Neural cell (in vitro differentiated cells): ENCODE measurements at regions not wholly inside any gene's neighbourhood (a gene's known extent, or its start where the extent isn't known, plus 50 kb on each side); places are given as distances from the start of the nearest gene placed in this dataset.

ENCODE experiments used
- H2AFZ ChIP-seq: fragments of 200-600, 300-800 bp; sonication (generic), shearing (Covaris generic); 2 replicates; pipeline ENCODE4 v1.6.0; 2014; ENCODE audit warnings: low read depth, mild to moderate bottlenecking, antibody characterized with exemption, low read length, moderate library complexity
- H3F3A ChIP-seq: fragments of 200-600 bp; shearing (Covaris generic); 2 replicates; pipeline ENCODE4 v1.6.1; 2016; ENCODE audit warnings: mild to moderate bottlenecking, moderate library complexity, mixed read lengths, antibody characterized with exemption, low read length; ENCODE audit not compliant: insufficient read depth, poor library complexity, severe bottlenecking
- H3K27ac ChIP-seq: fragments of 200-600, 300-800 bp; sonication (generic), shearing (Covaris generic); 2 replicates; pipeline ENCODE4 v1.5.1; 2014; ENCODE audit warnings: mild to moderate bottlenecking, low read length, moderate library complexity
- H3K27me3 ChIP-seq: fragments of 300-800, 200-600 bp; sonication (generic), shearing (Covaris generic); 2 replicates; pipeline ENCODE4 v1.6.0; 2014; ENCODE audit warnings: mild to moderate bottlenecking, low read depth, low read length, moderate library complexity; ENCODE audit not compliant: insufficient read depth
- H3K36me3 ChIP-seq: fragments of 300-800, 200-600 bp; sonication (generic), shearing (Covaris generic); 2 replicates; pipeline ENCODE4 v1.5.1; 2014; ENCODE audit warnings: mild to moderate bottlenecking, antibody characterized with exemption, low read length, moderate library complexity; ENCODE audit not compliant: insufficient read depth
- H3K4me2 ChIP-seq: fragments of 300-800, 200-600 bp; sonication (generic), shearing (Covaris generic); 2 replicates; pipeline ENCODE4 v1.6.0; 2014; ENCODE audit warnings: mild to moderate bottlenecking, low read length
- H3K4me3 ChIP-seq: fragments of 300-800, 200-600 bp; sonication (generic), shearing (Covaris generic); 2 replicates; pipeline ENCODE4 v1.5.1; 2014; ENCODE audit warnings: mild to moderate bottlenecking, low read length, moderate library complexity
- H3K79me2 ChIP-seq: fragments of 200-600 bp; shearing (Covaris generic); replicated peaks from 2 replicates; pipeline ENCODE4 v1.6.0; 2014; ENCODE audit warnings: mild to moderate bottlenecking, low read length, moderate library complexity; ENCODE audit not compliant: insufficient read depth
- H3K9ac ChIP-seq: fragments of 300-800, 200-600 bp; sonication (generic), shearing (Covaris generic); 2 replicates; pipeline ENCODE4 v1.6.1; 2016; ENCODE audit warnings: mild to moderate bottlenecking, low read length, mixed read lengths
- H3K9me2 ChIP-seq: fragments of 200-600 bp; shearing (Covaris generic); 2 replicates; pipeline ENCODE4 v1.6.1; 2016; ENCODE audit warnings: mild to moderate bottlenecking, low read length, mixed read lengths; ENCODE audit not compliant: insufficient read depth
- H3K9me3 ChIP-seq: fragments of 200-600, 300-800 bp; sonication (generic), shearing (Covaris generic); 2 replicates; pipeline ENCODE4 v1.6.1; 2016; ENCODE audit warnings: mild to moderate bottlenecking, mixed run types, low read length, moderate library complexity, mixed read lengths
- H4K20me1 ChIP-seq: fragments of 200-600 bp; shearing (Covaris generic); 2 replicates; pipeline ENCODE4 v1.6.1; 2016; ENCODE audit warnings: mild to moderate bottlenecking, mixed run types; ENCODE audit not compliant: insufficient read depth
- EP300 ChIP-seq: fragments of 450-650 bp; conservative IDR thresholded peaks from 2 replicates; pipeline ENCODE4 v1.6.1; 2014; ENCODE audit warnings: antibody characterized with exemption, mild to moderate bottlenecking, moderate library complexity; ENCODE audit not compliant: poor library complexity, severe bottlenecking
- EZH2 ChIP-seq: fragments of 200-600, 300-800 bp; shearing (Covaris generic), sonication (generic); IDR thresholded peaks from 2 replicates; pipeline ENCODE4 v1.6.1; 2014; ENCODE audit warnings: antibody characterized with exemption, low read length, borderline replicate concordance, mild to moderate bottlenecking; ENCODE audit not compliant: insufficient read depth, poor library complexity, severe bottlenecking
- MXI1 ChIP-seq: fragments of 450-650 bp; conservative IDR thresholded peaks from 2 replicates; pipeline ENCODE4 v1.6.1; 2014; ENCODE audit warnings: antibody characterized with exemption, mild to moderate bottlenecking; ENCODE audit not compliant: poor library complexity, severe bottlenecking
- POLR2AphosphoS5 ChIP-seq: IDR thresholded peaks from 2 replicates; pipeline ENCODE4 v1.6.1; 2012
- RAD21 ChIP-seq: fragments of 450-650 bp; conservative IDR thresholded peaks from 2 replicates; pipeline ENCODE4 v1.6.1; 2014; ENCODE audit warnings: antibody characterized with exemption, mild to moderate bottlenecking, moderate library complexity
- SMC3 ChIP-seq: fragments of 450-650 bp; conservative IDR thresholded peaks from 2 replicates; pipeline ENCODE4 v1.6.1; 2014; ENCODE audit warnings: antibody characterized with exemption, mild to moderate bottlenecking, moderate library complexity; ENCODE audit not compliant: poor library complexity
- TAF1 ChIP-seq: IDR thresholded peaks from 2 replicates; pipeline ENCODE4 v1.6.1; 2012; ENCODE audit warnings: low read depth
- TF ChIP-seq, protein P1 (sequence below): fragments of 450-650 bp; IDR thresholded peaks from 2 replicates; pipeline ENCODE4 v1.5.1; 2014; ENCODE audit warnings: antibody characterized with exemption, mild to moderate bottlenecking, moderate library complexity; ENCODE audit not compliant: poor library complexity, severe bottlenecking
- TF ChIP-seq, protein P2 (sequence below): IDR thresholded peaks from 2 replicates; pipeline ENCODE4 v1.6.1; 2012; ENCODE audit warnings: borderline replicate concordance

DNA sequence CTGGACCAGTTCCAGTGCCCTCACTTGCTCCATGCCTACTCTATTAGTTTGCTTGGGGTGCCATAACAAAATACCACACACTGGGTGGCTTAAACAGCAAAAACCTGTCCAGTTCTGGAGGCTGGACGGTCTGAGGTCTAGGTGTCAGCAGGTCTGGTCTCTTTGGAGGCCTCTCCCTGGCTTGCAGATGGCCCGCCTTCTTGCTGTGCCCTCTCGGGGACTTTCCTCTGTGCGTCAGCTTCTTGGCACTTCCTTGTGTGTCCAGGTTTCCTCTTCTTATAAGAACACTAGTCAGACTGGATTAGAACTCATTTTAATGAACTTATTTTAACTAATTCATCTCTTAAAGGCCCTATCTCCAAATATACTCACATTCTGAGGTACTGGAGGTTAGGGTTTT is 97.2 kb downstream of the CARTPT start:
- Histone ChIP-seq H3K79me2 (no peaks in the 10 kb centered on the region), H3K27ac (no peak overlapping the region), H3K4me2 (no peak overlapping the region), H3K36me3 (no peaks in the 10 kb centered on the region), H3K9ac (no peak overlapping the region), H3K4me3 (no peak overlapping the region), H3K27me3 (no peaks in the 10 kb centered on the region), H4K20me1 (no peaks in the 10 kb centered on the region), H3K9me2 (no peaks in the 10 kb centered on the region), H3F3A (no peaks in the 10 kb centered on the region), H3K9me3 (no peaks in the 10 kb centered on the region), H2AFZ (no peak overlapping the region)
- no peak for TF ChIP-seq TAF1
- TF ChIP-seq, protein P1, sequence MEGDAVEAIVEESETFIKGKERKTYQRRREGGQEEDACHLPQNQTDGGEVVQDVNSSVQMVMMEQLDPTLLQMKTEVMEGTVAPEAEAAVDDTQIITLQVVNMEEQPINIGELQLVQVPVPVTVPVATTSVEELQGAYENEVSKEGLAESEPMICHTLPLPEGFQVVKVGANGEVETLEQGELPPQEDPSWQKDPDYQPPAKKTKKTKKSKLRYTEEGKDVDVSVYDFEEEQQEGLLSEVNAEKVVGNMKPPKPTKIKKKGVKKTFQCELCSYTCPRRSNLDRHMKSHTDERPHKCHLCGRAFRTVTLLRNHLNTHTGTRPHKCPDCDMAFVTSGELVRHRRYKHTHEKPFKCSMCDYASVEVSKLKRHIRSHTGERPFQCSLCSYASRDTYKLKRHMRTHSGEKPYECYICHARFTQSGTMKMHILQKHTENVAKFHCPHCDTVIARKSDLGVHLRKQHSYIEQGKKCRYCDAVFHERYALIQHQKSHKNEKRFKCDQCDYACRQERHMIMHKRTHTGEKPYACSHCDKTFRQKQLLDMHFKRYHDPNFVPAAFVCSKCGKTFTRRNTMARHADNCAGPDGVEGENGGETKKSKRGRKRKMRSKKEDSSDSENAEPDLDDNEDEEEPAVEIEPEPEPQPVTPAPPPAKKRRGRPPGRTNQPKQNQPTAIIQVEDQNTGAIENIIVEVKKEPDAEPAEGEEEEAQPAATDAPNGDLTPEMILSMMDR: no peak
- no peak for TF ChIP-seq POLR2AphosphoS5
- no peak for TF ChIP-seq MXI1
- no peak for TF ChIP-seq RAD21
- TF ChIP-seq, protein P2, sequence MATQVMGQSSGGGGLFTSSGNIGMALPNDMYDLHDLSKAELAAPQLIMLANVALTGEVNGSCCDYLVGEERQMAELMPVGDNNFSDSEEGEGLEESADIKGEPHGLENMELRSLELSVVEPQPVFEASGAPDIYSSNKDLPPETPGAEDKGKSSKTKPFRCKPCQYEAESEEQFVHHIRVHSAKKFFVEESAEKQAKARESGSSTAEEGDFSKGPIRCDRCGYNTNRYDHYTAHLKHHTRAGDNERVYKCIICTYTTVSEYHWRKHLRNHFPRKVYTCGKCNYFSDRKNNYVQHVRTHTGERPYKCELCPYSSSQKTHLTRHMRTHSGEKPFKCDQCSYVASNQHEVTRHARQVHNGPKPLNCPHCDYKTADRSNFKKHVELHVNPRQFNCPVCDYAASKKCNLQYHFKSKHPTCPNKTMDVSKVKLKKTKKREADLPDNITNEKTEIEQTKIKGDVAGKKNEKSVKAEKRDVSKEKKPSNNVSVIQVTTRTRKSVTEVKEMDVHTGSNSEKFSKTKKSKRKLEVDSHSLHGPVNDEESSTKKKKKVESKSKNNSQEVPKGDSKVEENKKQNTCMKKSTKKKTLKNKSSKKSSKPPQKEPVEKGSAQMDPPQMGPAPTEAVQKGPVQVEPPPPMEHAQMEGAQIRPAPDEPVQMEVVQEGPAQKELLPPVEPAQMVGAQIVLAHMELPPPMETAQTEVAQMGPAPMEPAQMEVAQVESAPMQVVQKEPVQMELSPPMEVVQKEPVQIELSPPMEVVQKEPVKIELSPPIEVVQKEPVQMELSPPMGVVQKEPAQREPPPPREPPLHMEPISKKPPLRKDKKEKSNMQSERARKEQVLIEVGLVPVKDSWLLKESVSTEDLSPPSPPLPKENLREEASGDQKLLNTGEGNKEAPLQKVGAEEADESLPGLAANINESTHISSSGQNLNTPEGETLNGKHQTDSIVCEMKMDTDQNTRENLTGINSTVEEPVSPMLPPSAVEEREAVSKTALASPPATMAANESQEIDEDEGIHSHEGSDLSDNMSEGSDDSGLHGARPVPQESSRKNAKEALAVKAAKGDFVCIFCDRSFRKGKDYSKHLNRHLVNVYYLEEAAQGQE: no peak
- no peak for TF ChIP-seq EP300
- no peak for TF ChIP-seq SMC3
- TF ChIP-seq EZH2: no peak

DNA sequence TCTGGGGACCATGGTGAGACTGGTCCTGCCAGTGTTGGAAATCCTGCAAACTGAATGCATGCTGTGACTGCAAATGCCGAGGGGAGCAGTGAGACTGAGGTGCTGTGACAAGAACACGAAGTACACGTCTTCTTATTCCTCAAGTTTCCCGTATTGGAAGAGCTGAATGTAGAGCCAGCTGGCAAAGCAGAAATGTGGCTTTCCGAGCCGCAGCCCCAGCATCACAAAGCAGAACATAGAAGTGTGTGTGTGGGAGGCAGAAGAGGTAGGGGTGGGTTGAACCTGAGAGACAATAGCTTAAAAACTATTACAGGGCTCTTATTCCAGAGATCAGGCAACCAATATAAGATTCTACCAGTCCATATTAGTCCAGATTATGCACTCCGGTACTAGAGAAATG is 98.8 kb downstream of the CARTPT start:
- Histone ChIP-seq H3K4me3 (no peak overlapping the region), H3K36me3 (no peaks in the 10 kb centered on the region), H3K27me3 (no peaks in the 10 kb centered on the region), H3K79me2 (no peaks in the 10 kb centered on the region), H3K9me3 (no peaks in the 10 kb centered on the region), H3K9ac (no peak overlapping the region), H2AFZ (no peak overlapping the region), H3F3A (no peaks in the 10 kb centered on the region), H3K9me2 (no peaks in the 10 kb centered on the region), H3K27ac (no peak overlapping the region), H4K20me1 (no peaks in the 10 kb centered on the region), H3K4me2 (no peak overlapping the region)
- TF ChIP-seq SMC3 (no peak), POLR2AphosphoS5 (no peak), MXI1 (no peak), RAD21 (no peak), EZH2 (no peak), EP300 (no peak), TAF1 (no peak)
- TF ChIP-seq, protein P1: no peak
- TF ChIP-seq, protein P2: no peak
